H1 (cell line): ENCODE measurements at regions not wholly inside any gene's neighbourhood (a gene's known extent, or its start where the extent isn't known, plus 50 kb on each side); places are given as distances from the start of the nearest gene placed in this dataset.
A peak's percentile ranks its signal among the peaks of the same experiment; 100 is the strongest.

ENCODE experiments used
- CTCF ChIA-PET: fragments of 300-600 bp; sonication (Branson Sonifier 250); formaldehyde crosslinking; loops from one replicate; lab custom pipeline; 2021; ENCODE audit not compliant: partially characterized antibody; lab: Charles Lee
- POLR2A ChIA-PET: fragments of 300-600 bp; sonication (Branson Sonifier 250); formaldehyde crosslinking; loops from one replicate; lab custom pipeline; 2021; ENCODE audit warnings: inconsistent platforms; ENCODE audit not compliant: partially characterized antibody; lab: Charles Lee
- DNase-seq, 2 experiments: peaks; one replicate each; pipeline versions ENCODE4 v3.0.0 to v3.0.0-alpha.2; 2010 to 2022; ENCODE audit warnings: low spot score in 2 of 2, low read depth in 1 of 2, mixed read lengths in 1 of 2
- FAIRE-seq: peaks from 2 replicates; lab custom pipeline; 2011; peaks lifted over from hg19 to GRCh38; lab: Jason Lieb, UNC
- H2AFZ ChIP-seq: 2 replicates; pipeline ENCODE4 v1.8.1; 2012; ENCODE audit warnings: low read length, inconsistent platforms
- H2AK5ac ChIP-seq: 2 replicates; pipeline ENCODE4 v1.6.1; 2013; ENCODE audit warnings: low read depth, low read length
- H2BK120ac ChIP-seq: replicated peaks from 2 replicates; pipeline ENCODE3; 2013; ENCODE audit warnings: low read depth, low read length, inconsistent platforms
- H2BK12ac ChIP-seq: 2 replicates; pipeline ENCODE4 v1.6.1; 2013; ENCODE audit warnings: low read depth, low read length
- H2BK15ac ChIP-seq: 2 replicates; pipeline ENCODE4 v1.6.1; 2013; ENCODE audit warnings: low read length
- H2BK20ac ChIP-seq: 2 replicates; pipeline ENCODE4 v1.6.1; 2013; ENCODE audit warnings: low read length
- H2BK5ac ChIP-seq: 2 replicates; pipeline ENCODE4 v1.6.1; 2013; ENCODE audit warnings: low read depth, low read length
- H3K14ac ChIP-seq: 2 replicates; pipeline ENCODE4 v1.6.1; 2013; ENCODE audit warnings: inconsistent platforms; ENCODE audit not compliant: insufficient read length
- H3K18ac ChIP-seq: 2 replicates; pipeline ENCODE4 v1.6.1; 2013; ENCODE audit warnings: low read length; ENCODE audit errors: extremely low read depth
- H3K23ac ChIP-seq: 2 replicates; pipeline ENCODE4 v1.6.1; 2013; ENCODE audit warnings: inconsistent platforms; ENCODE audit not compliant: insufficient read length
- H3K23me2 ChIP-seq: 2 replicates; pipeline ENCODE4 v1.6.1; 2013; ENCODE audit warnings: low read depth, low read length
- H3K27ac ChIP-seq: 2 replicates; pipeline ENCODE4 v1.6.1; 2011; ENCODE audit warnings: low read depth, low read length, inconsistent platforms
- H3K27me3 ChIP-seq, 4 experiments: replicated peaks in 1 of 4; 1 replicate in 1 of 4; 2 replicates in 3 of 4; pipeline versions ENCODE4 v1.6.1 to v1.8.1; 2011 to 2013; ENCODE audit warnings: low read length in 3 of 4, mild to moderate bottlenecking in 3 of 4, inconsistent platforms in 2 of 4, mixed read lengths in 2 of 4, moderate library complexity in 1 of 4; ENCODE audit not compliant: control insufficient read depth in 3 of 4, insufficient read depth in 3 of 4; ENCODE audit errors: extremely low read depth in 1 of 4
- H3K36me3 ChIP-seq, 4 experiments: 2 replicates each; pipeline versions ENCODE4 v1.6.1 to v1.8.1; 2011 to 2013; ENCODE audit warnings: mild to moderate bottlenecking in 4 of 4, low read length in 3 of 4, moderate library complexity in 2 of 4, control low read depth in 1 of 4, inconsistent platforms in 1 of 4; ENCODE audit not compliant: insufficient read depth in 4 of 4, control insufficient read depth in 2 of 4
- H3K4ac ChIP-seq: replicated peaks from 2 replicates; pipeline ENCODE3; 2013; ENCODE audit warnings: low read length, low read depth, mixed read lengths, inconsistent platforms; ENCODE audit not compliant: insufficient read length
- H3K4me1 ChIP-seq, 4 experiments: replicated peaks in 1 of 4; 1 replicate in 1 of 4; 2 replicates in 3 of 4; pipeline versions ENCODE4 v1.6.1 to v1.8.1; 2011 to 2013; ENCODE audit warnings: low read length in 3 of 4, inconsistent platforms in 2 of 4, mixed read lengths in 1 of 4; ENCODE audit not compliant: insufficient read depth in 4 of 4, control insufficient read depth in 3 of 4
- H3K4me2 ChIP-seq, 2 experiments: 2 replicates each; pipeline versions ENCODE4 v1.6.1 to v1.8.1; 2011 to 2013; ENCODE audit warnings: low read depth in 2 of 2, low read length in 2 of 2, control low read depth in 1 of 2, inconsistent platforms in 1 of 2, mild to moderate bottlenecking in 1 of 2; ENCODE audit not compliant: insufficient read depth in 1 of 2
- H3K4me3 ChIP-seq, 4 experiments: fragments of 200-600, 300-600 bp in 1 of 4; sonication (generic), shearing (Covaris generic), sonication (Bioruptor Twin) in 1 of 4; 2 replicates each; pipeline versions ENCODE4 v1.5.1 to v1.8.1; 2011 to 2016; ENCODE audit warnings: low read length in 4 of 4, low read depth in 3 of 4, control low read depth in 2 of 4, inconsistent platforms in 2 of 4, mild to moderate bottlenecking in 2 of 4, mixed read lengths in 1 of 4, moderate library complexity in 1 of 4; ENCODE audit not compliant: insufficient read depth in 2 of 4; ENCODE audit errors: extremely low read depth in 1 of 4
- H3K56ac ChIP-seq: replicated peaks from 2 replicates; pipeline ENCODE3; 2013; ENCODE audit warnings: low read depth, mild to moderate bottlenecking, mixed read lengths, low read length, inconsistent platforms; ENCODE audit not compliant: insufficient read length
- H3K79me1 ChIP-seq: 2 replicates; pipeline ENCODE4 v1.6.1; 2013; ENCODE audit warnings: low read depth, low read length, control low read depth
- H3K79me2 ChIP-seq, 2 experiments: 2 replicates each; pipeline versions ENCODE4 v1.6.1 to v1.8.1; 2012 to 2013; ENCODE audit warnings: low read length in 2 of 2, mild to moderate bottlenecking in 2 of 2, inconsistent platforms in 1 of 2; ENCODE audit not compliant: insufficient read depth in 2 of 2, control insufficient read depth in 1 of 2
- H3K9ac ChIP-seq, 4 experiments: replicated peaks in 1 of 4; 1 replicate in 1 of 4; 2 replicates in 3 of 4; pipeline versions ENCODE4 v1.6.1 to v1.8.1; 2011 to 2013; ENCODE audit warnings: low read depth in 3 of 4, low read length in 3 of 4, control low read depth in 2 of 4, mild to moderate bottlenecking in 2 of 4, moderate library complexity in 2 of 4, inconsistent platforms in 1 of 4; ENCODE audit errors: extremely low read depth in 1 of 4
- H3K9me3 ChIP-seq, 2 experiments: 2 replicates each; pipeline versions ENCODE4 v1.6.1 to v1.8.1; 2012 to 2013; ENCODE audit warnings: mild to moderate bottlenecking in 2 of 2, moderate library complexity in 2 of 2, control low read depth in 1 of 2, inconsistent platforms in 1 of 2, low read depth in 1 of 2, low read length in 1 of 2, mixed read lengths in 1 of 2; ENCODE audit not compliant: insufficient read depth in 2 of 2
- H4K20me1 ChIP-seq, 2 experiments: replicated peaks in 1 of 2; 2 replicates each; pipeline versions ENCODE3 to v1.8.1; 2011 to 2013; ENCODE audit warnings: inconsistent platforms in 2 of 2, low read length in 2 of 2, mild to moderate bottlenecking in 1 of 2; ENCODE audit not compliant: insufficient read depth in 2 of 2, control insufficient read depth in 1 of 2
- H4K5ac ChIP-seq: 2 replicates; pipeline ENCODE4 v1.6.1; 2013; ENCODE audit warnings: low read length, low read depth, mixed read lengths, inconsistent platforms; ENCODE audit not compliant: insufficient read length
- H4K8ac ChIP-seq: 2 replicates; pipeline ENCODE4 v1.8.0; 2013; ENCODE audit warnings: mild to moderate bottlenecking, moderate library complexity, low read length, inconsistent platforms; ENCODE audit not compliant: insufficient read depth; ENCODE audit errors: extremely low read depth
- H4K91ac ChIP-seq: replicated peaks from 2 replicates; pipeline ENCODE3; 2013; ENCODE audit warnings: low read length, mixed read lengths, inconsistent platforms; ENCODE audit not compliant: insufficient read length
- CEBPB ChIP-seq: IDR thresholded peaks from 2 replicates; pipeline ENCODE4 v1.6.1; 2012; ENCODE audit warnings: low read depth, low read length
- KDM1A ChIP-seq: fragments of 200-600, 300-600 bp; sonication (generic); IDR thresholded peaks from 2 replicates; pipeline ENCODE4 v1.7.1; 2016; ENCODE audit warnings: mild to moderate bottlenecking, low read length, borderline replicate concordance
- WGBS, 2 experiments: shearing (Covaris generic) in 1 of 2; methylation state at CpG; one replicate each; pipeline versions ENCODE4 v1.1.6 to v1.1.7; 2013 to 2015; ENCODE audit warnings: low lambda C conversion rate in 2 of 2, mixed read lengths in 2 of 2, inconsistent platforms in 1 of 2, low coverage in 1 of 2, missing lambda C conversion rate in 1 of 2; ENCODE audit not compliant: insufficient replicate concordance in 2 of 2, insufficient coverage in 1 of 2, insufficient read length in 1 of 2; ENCODE audit errors: extremely low coverage in 1 of 2, missing lambda C conversion rate in 1 of 2; 5-methylcytosine and 5-hydroxymethylcytosine counted together

DNA sequence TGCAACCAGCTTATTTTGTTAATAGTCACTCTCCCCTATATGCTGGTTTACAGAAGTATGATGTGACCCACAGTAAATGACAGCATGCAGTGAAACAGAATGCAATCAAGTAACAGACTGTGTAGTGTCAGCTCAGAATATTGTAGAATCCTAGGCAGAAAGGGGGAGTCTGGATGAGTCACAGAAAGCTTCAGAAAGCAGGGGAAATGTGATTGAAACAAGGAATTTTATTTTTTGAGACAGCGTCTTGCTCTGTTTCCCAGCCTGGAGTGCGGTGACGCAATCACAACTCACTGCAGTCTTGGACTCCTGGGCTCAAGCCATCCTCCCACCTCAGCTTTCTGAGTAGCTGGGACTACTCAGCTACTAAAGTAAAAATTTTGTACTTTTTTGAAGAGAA, 188.3 kb upstream of the FOXN2 start:
- Histone ChIP-seq H3K27me3 (no peaks in the 10 kb centered on the region), H3K36me3 (no peaks in the 10 kb centered on the region), H2BK120ac (no peak overlapping the region), H3K79me2 (no peaks in the 10 kb centered on the region), H2AFZ (no peak overlapping the region), H2BK5ac (no peak overlapping the region), H3K4me2 (no peak overlapping the region), H3K9ac (no peak overlapping the region), H2AK5ac (no peak overlapping the region), H3K14ac (no peak overlapping the region), H2BK15ac (no peak overlapping the region), H3K4me3 (no peak overlapping the region), H4K8ac (no peak overlapping the region), H4K91ac (no peak overlapping the region), H3K9me3 (no peaks in the 10 kb centered on the region), H2BK12ac (no peak overlapping the region), H3K27ac (no peak overlapping the region), H3K23ac (no peak overlapping the region), H3K4me1 (no peaks in the 10 kb centered on the region), H4K5ac (no peak overlapping the region), H3K4ac (no peak overlapping the region), H4K20me1 (no peaks in the 10 kb centered on the region), H2BK20ac (no peak overlapping the region), H3K18ac (no peak overlapping the region), H3K56ac (no peak overlapping the region), H3K79me1 (no peaks in the 10 kb centered on the region), H3K23me2 (no peaks in the 10 kb centered on the region; the same call in 1 of the 2 replicates)
- CTCF ChIA-PET: interaction anchor here (0.7 to 1.1 kb wide), 2 partner anchors 19 to 268 kb away, joined by 3 read pairs; no protein-coding TSS in a partner anchor
- 76% methylated on average over 3 of the region's 3 CpGs; no CpG with 5 or more reads in 1 of the 2 experiments for WGBS, 2 experiments
- DNase-seq (no peak), FAIRE-seq (no peak)
- POLR2A ChIA-PET: no interaction called here
- TF ChIP-seq CEBPB (0 out of 2 replicates have a peak, but pooled peaks have one; percentile 39), KDM1A (no peak)
